ENCODE measurements at regions not wholly inside any gene's neighbourhood (a gene's known extent, or its start where the extent isn't known, plus 50 kb on each side); places are given as distances from the start of the nearest gene placed in this dataset.

DNA sequence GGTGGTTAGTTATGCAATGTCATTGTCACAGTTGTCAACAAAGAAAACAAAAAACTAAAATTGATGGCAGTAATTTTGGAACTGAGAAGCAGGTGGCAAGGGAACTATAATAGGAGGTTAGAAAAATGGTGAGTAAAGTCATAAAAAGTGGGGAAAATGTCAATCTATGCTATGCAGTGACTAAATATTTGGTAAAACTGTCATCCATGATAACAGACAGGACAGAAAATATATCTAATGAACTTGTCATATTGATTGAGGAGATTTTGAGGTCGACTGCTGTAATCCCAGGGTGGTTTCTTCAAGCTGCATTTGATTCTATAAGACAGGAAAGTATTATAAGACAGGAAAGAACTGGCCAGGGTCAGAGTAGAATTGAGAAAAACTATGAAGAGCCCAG is 998.4 kb downstream of the IGSF11 start:
- no peak for TF ChIP-seq MYC (IDR thresholded peaks at IDR 0.05; ENCODE audit: low read depth, low read length)
- no peak for TF ChIP-seq POLR2A (IDR thresholded peaks at IDR 0.05; ENCODE audit: extremely low read depth, insufficient read length)
- no peak for TF ChIP-seq MAX (IDR thresholded peaks at IDR 0.05; ENCODE audit: low read depth, low read length)
- no peak for TF ChIP-seq CTCF (IDR thresholded peaks at IDR 0.05; ENCODE audit: low read depth, low read length)
- H3K4me3 ChIP-seq (ENCODE audit: low read depth, low read length) = no peak overlapping the region
- no peak for DNase-seq (ENCODE audit: low read depth)

GRCh38 chr3:118055381-118055780 is 979.3 kb downstream of the IGSF11 start:
- TF ChIP-seq MAX (IDR thresholded peaks at IDR 0.05; ENCODE audit: low read depth, low read length) = no peak
- TF ChIP-seq CTCF (IDR thresholded peaks at IDR 0.05; ENCODE audit: low read depth, low read length) = no peak
- TF ChIP-seq MYC (IDR thresholded peaks at IDR 0.05; ENCODE audit: low read depth, low read length) = no peak
- TF ChIP-seq POLR2A (IDR thresholded peaks at IDR 0.05; ENCODE audit: extremely low read depth, insufficient read length) = no peak
- no peak for DNase-seq (ENCODE audit: low read depth)
- H3K4me3 ChIP-seq (ENCODE audit: low read depth, low read length) = no peak overlapping the region

DNA sequence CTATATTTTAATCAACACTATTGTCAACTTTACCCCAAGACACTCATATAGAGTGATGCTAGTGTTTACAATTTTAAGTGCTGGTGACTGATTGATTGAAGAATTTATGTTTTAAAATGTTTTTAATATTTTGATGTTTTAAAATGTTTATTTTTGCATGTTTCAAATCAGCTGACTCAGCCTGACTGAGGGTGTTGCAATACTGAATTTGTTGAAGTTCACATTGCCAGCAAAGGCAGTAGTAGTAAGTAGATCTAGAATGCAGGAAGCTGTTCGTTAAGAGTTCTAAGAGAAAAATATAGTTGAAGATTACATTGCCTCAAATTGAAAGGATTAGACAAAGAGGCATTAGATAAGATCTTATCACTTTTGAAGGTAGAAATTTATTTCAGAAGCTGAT is 977.6 kb downstream of the IGSF11 start:
- TF ChIP-seq CTCF (IDR thresholded peaks at IDR 0.05; ENCODE audit: low read depth, low read length) (no peak), POLR2A (IDR thresholded peaks at IDR 0.05; ENCODE audit: extremely low read depth, insufficient read length) (no peak), MAX (IDR thresholded peaks at IDR 0.05; ENCODE audit: low read depth, low read length) (no peak), MYC (IDR thresholded peaks at IDR 0.05; ENCODE audit: low read depth, low read length) (no peak)
- no peak overlapping the region for H3K4me3 ChIP-seq (ENCODE audit: low read depth, low read length)
- DNase-seq (ENCODE audit: low read depth) = no peak

DNA sequence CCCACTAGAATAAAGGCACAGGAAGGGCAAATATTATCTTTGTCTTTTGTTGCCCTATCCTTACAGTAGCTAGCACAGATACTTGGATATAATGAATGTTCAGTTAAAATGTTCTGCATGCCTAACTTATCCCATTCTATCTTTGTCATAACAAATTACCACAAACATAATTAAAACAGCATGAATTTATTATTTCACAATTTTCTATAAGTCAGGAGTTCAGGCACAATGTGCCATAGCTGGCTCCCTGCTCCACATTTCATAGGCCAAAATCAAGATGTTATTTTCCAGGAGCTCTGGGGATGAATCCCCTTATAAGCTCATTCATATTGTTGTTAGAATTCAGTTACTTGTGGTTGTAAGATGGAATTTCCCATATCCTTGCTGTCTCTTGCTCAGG is 975.5 kb downstream of the IGSF11 start:
- DNase-seq (ENCODE audit: low read depth) = no peak
- no peak overlapping the region for H3K4me3 ChIP-seq (ENCODE audit: low read depth, low read length)
- no peak for TF ChIP-seq POLR2A (IDR thresholded peaks at IDR 0.05; ENCODE audit: extremely low read depth, insufficient read length)
- no peak for TF ChIP-seq CTCF (IDR thresholded peaks at IDR 0.05; ENCODE audit: low read depth, low read length)
- TF ChIP-seq MAX (IDR thresholded peaks at IDR 0.05; ENCODE audit: low read depth, low read length) = no peak
- no peak for TF ChIP-seq MYC (IDR thresholded peaks at IDR 0.05; ENCODE audit: low read depth, low read length)

DNA sequence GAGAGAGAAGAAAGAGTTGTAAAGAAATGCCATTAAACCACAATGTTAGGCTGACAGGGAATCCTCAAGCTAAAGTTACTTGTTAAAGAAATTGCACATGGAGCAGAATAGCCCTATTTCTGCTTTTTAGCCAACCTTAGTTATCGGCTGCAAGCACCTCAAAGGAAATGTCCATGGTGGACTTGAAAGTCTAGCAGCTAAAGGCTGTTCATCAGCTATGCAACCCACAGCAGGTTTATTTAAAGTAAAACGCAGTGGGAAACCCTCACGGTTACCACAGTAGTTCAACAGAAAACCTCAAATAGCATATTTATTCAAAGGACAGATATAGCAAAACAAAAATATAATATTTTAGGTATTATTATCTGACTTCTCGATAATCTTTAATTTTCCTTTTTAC is 967.2 kb downstream of the IGSF11 start:
- no peak for TF ChIP-seq MYC (IDR thresholded peaks at IDR 0.05; ENCODE audit: low read depth, low read length)
- no peak for TF ChIP-seq CTCF (IDR thresholded peaks at IDR 0.05; ENCODE audit: low read depth, low read length)
- TF ChIP-seq MAX (IDR thresholded peaks at IDR 0.05; ENCODE audit: low read depth, low read length) = no peak
- TF ChIP-seq POLR2A (IDR thresholded peaks at IDR 0.05; ENCODE audit: extremely low read depth, insufficient read length) = no peak
- no peak overlapping the region for H3K4me3 ChIP-seq (ENCODE audit: low read depth, low read length)
- DNase-seq (ENCODE audit: low read depth) = no peak

DNA sequence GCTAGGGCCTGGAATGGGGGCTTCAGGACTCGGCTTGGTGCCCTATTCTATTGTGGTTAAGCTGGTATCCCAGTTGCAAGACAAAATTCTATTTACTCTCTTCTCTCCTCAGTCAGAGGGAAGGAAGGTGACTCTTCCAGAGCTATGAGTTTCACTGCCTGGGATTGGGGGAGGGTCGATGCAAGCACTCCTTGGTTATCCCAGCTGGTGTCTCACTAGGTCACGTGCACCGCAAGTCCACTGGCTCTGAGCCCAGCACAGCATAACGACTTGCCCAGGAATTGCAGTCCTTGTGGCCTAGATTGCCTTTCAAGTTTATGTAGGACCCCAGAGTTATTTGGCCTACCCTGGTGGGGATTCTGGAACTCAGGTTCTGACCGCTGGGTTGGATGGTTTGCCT is 958.8 kb downstream of the IGSF11 start:
- H3K4me3 ChIP-seq (ENCODE audit: low read depth, low read length) = no peak overlapping the region
- no peak for TF ChIP-seq POLR2A (IDR thresholded peaks at IDR 0.05; ENCODE audit: extremely low read depth, insufficient read length)
- no peak for TF ChIP-seq CTCF (IDR thresholded peaks at IDR 0.05; ENCODE audit: low read depth, low read length)
- no peak for TF ChIP-seq MYC (IDR thresholded peaks at IDR 0.05; ENCODE audit: low read depth, low read length)
- no peak for TF ChIP-seq MAX (IDR thresholded peaks at IDR 0.05; ENCODE audit: low read depth, low read length)
- no peak for DNase-seq (ENCODE audit: low read depth)
